Stimulated activated memory B cell treated with anti-CD40 and anti-IgM and Interleukin-4, amounts not matched to agents 10 μg/mL and 1 μg/mL and 100 μg/mL, for 72 hours (primary cell): ENCODE measurements at regions not wholly inside any gene's neighbourhood (a gene's known extent, or its start where the extent isn't known, plus 50 kb on each side); places are given as distances from the start of the nearest gene placed in this dataset.

Experiments used
- ATAC-seq: fragments of 150-1000 bp; cut with Tn5 transposase; 2 replicates; pipeline ENCODE4 v1.10.0; 2021
- H3K27ac Mint-ChIP-seq: one replicate; pipeline ENCODE4 v1.8.0; 2022; ENCODE audit warnings: mild to moderate bottlenecking, mixed read lengths
- H3K27me3 Mint-ChIP-seq: one replicate; pipeline ENCODE4 v1.8.0; 2022; ENCODE audit warnings: mixed read lengths
- H3K36me3 Mint-ChIP-seq: one replicate; pipeline ENCODE4 v1.8.0; 2022; ENCODE audit warnings: mixed read lengths
- H3K4me1 Mint-ChIP-seq: one replicate; pipeline ENCODE4 v1.8.0; 2022; ENCODE audit warnings: mixed read lengths
- H3K4me3 Mint-ChIP-seq: one replicate; pipeline ENCODE4 v1.8.0; 2022; ENCODE audit warnings: mild to moderate bottlenecking, moderate library complexity, mixed read lengths
- H3K9me3 Mint-ChIP-seq: one replicate; pipeline ENCODE4 v1.8.0; 2022; ENCODE audit warnings: mixed read lengths

- Mint-ChIP-seq H3K27me3 (no peaks in the 10 kb centered on the region), H3K9me3 (peaks cover 13% of the 10 kb centered on the region), H3K36me3 (no peaks in the 10 kb centered on the region), H3K27ac (no peak overlapping the region), H3K4me3 (no peak overlapping the region), H3K4me1 (no peaks in the 10 kb centered on the region)
- ATAC-seq, result no peak
Measured at GRCh38 chr6:126614642-126615504, 275.0 kb downstream of the CENPW start.

GRCh38 chr6:126616866-126617265 lies 277.0 kb downstream of the CENPW start:
- Mint-ChIP-seq H3K4me1 (no peaks in the 10 kb centered on the region), H3K9me3 (peaks cover 8% of the 10 kb centered on the region), H3K4me3 (no peak overlapping the region), H3K27ac (no peak overlapping the region), H3K27me3 (no peaks in the 10 kb centered on the region), H3K36me3 (no peaks in the 10 kb centered on the region)
- ATAC-seq, result no peak

- Mint-ChIP-seq H3K4me3 (no peak overlapping the region), H3K27me3 (no peaks in the 10 kb centered on the region), H3K36me3 (no peaks in the 10 kb centered on the region), H3K9me3 (no peaks in the 10 kb centered on the region), H3K27ac (no peak overlapping the region), H3K4me1 (no peaks in the 10 kb centered on the region)
- ATAC-seq, result no peak
Measured at GRCh38 chr6:126618639-126619343, 278.9 kb downstream of the CENPW start.

- Mint-ChIP-seq H3K27ac (no peak overlapping the region), H3K4me3 (no peak overlapping the region), H3K9me3 (no peaks in the 10 kb centered on the region), H3K4me1 (no peaks in the 10 kb centered on the region), H3K36me3 (no peaks in the 10 kb centered on the region), H3K27me3 (no peaks in the 10 kb centered on the region)
- no peak for ATAC-seq
Measured at GRCh38 chr6:126620719-126621118, 280.8 kb downstream of the CENPW start.

GRCh38 chr6:126625019-126625418 lies 285.1 kb downstream of the CENPW start:
- no peak for ATAC-seq
- Mint-ChIP-seq H3K9me3 (no peaks in the 10 kb centered on the region), H3K36me3 (no peaks in the 10 kb centered on the region), H3K27me3 (no peaks in the 10 kb centered on the region), H3K27ac (no peak overlapping the region), H3K4me3 (no peak overlapping the region), H3K4me1 (no peaks in the 10 kb centered on the region)

- H3K4me3 Mint-ChIP-seq, result no peak overlapping the region
- no peak for ATAC-seq
- no peaks in the 10 kb centered on the region for H3K4me1 Mint-ChIP-seq
- no peak overlapping the region for H3K27ac Mint-ChIP-seq
- no peaks in the 10 kb centered on the region for H3K27me3 Mint-ChIP-seq
- no peaks in the 10 kb centered on the region for H3K9me3 Mint-ChIP-seq
- no peaks in the 10 kb centered on the region for H3K36me3 Mint-ChIP-seq
Measured at GRCh38 chr6:126628125-126628524, 288.2 kb downstream of the CENPW start.

- no peaks in the 10 kb centered on the region for H3K9me3 Mint-ChIP-seq
- no peaks in the 10 kb centered on the region for H3K4me1 Mint-ChIP-seq
- H3K36me3 Mint-ChIP-seq, result no peaks in the 10 kb centered on the region
- H3K27me3 Mint-ChIP-seq, result no peaks in the 10 kb centered on the region
- H3K4me3 Mint-ChIP-seq, result no peak overlapping the region
- H3K27ac Mint-ChIP-seq, result no peak overlapping the region
- ATAC-seq, result no peak
Measured at GRCh38 chr6:126631363-126631762, 291.4 kb downstream of the CENPW start.

- Mint-ChIP-seq H3K4me1 (no peaks in the 10 kb centered on the region), H3K4me3 (no peak overlapping the region), H3K27ac (no peak overlapping the region), H3K27me3 (no peaks in the 10 kb centered on the region), H3K36me3 (no peaks in the 10 kb centered on the region), H3K9me3 (no peaks in the 10 kb centered on the region)
- no peak for ATAC-seq
Measured at GRCh38 chr6:126632271-126632670, 292.4 kb downstream of the CENPW start.

GRCh38 chr6:126633373-126633772 lies 293.5 kb downstream of the CENPW start:
- no peak overlapping the region for H3K27ac Mint-ChIP-seq
- H3K27me3 Mint-ChIP-seq, result no peaks in the 10 kb centered on the region
- no peaks in the 10 kb centered on the region for H3K9me3 Mint-ChIP-seq
- no peaks in the 10 kb centered on the region for H3K4me1 Mint-ChIP-seq
- no peaks in the 10 kb centered on the region for H3K36me3 Mint-ChIP-seq
- no peak for ATAC-seq
- no peak overlapping the region for H3K4me3 Mint-ChIP-seq

GRCh38 chr6:126640356-126640755 lies 300.4 kb downstream of the CENPW start:
- no peak for ATAC-seq
- no peaks in the 10 kb centered on the region for H3K9me3 Mint-ChIP-seq
- H3K27ac Mint-ChIP-seq, result no peak overlapping the region
- H3K36me3 Mint-ChIP-seq, result no peaks in the 10 kb centered on the region
- H3K4me1 Mint-ChIP-seq, result no peaks in the 10 kb centered on the region
- no peak overlapping the region for H3K4me3 Mint-ChIP-seq
- no peaks in the 10 kb centered on the region for H3K27me3 Mint-ChIP-seq

- ATAC-seq, result no peak
- H3K36me3 Mint-ChIP-seq, result no peaks in the 10 kb centered on the region
- H3K4me3 Mint-ChIP-seq, result no peak overlapping the region
- no peaks in the 10 kb centered on the region for H3K27me3 Mint-ChIP-seq
- H3K4me1 Mint-ChIP-seq, result no peaks in the 10 kb centered on the region
- H3K27ac Mint-ChIP-seq, result no peak overlapping the region
- H3K9me3 Mint-ChIP-seq, result no peaks in the 10 kb centered on the region
Measured at GRCh38 chr6:126640921-126641320, 301.0 kb downstream of the CENPW start.

GRCh38 chr6:126641641-126642040 lies 301.7 kb downstream of the CENPW start:
- Mint-ChIP-seq H3K4me3 (no peak overlapping the region), H3K36me3 (no peaks in the 10 kb centered on the region), H3K27ac (no peak overlapping the region), H3K4me1 (no peaks in the 10 kb centered on the region), H3K9me3 (no peaks in the 10 kb centered on the region), H3K27me3 (no peaks in the 10 kb centered on the region)
- ATAC-seq, result no peak

GRCh38 chr6:126643352-126643751 lies 303.4 kb downstream of the CENPW start:
- no peaks in the 10 kb centered on the region for H3K36me3 Mint-ChIP-seq
- no peak overlapping the region for H3K27ac Mint-ChIP-seq
- H3K27me3 Mint-ChIP-seq, result no peaks in the 10 kb centered on the region
- no peak for ATAC-seq
- no peak overlapping the region for H3K4me3 Mint-ChIP-seq
- no peaks in the 10 kb centered on the region for H3K9me3 Mint-ChIP-seq
- no peaks in the 10 kb centered on the region for H3K4me1 Mint-ChIP-seq

- H3K27ac Mint-ChIP-seq, result no peak overlapping the region
- H3K27me3 Mint-ChIP-seq, result no peaks in the 10 kb centered on the region
- no peaks in the 10 kb centered on the region for H3K36me3 Mint-ChIP-seq
- H3K4me3 Mint-ChIP-seq, result no peak overlapping the region
- no peak for ATAC-seq
- no peaks in the 10 kb centered on the region for H3K4me1 Mint-ChIP-seq
- peaks cover 15% of the 10 kb centered on the region for H3K9me3 Mint-ChIP-seq
Measured at GRCh38 chr6:126650931-126651330, 311.0 kb downstream of the CENPW start.

- H3K4me1 Mint-ChIP-seq, result no peaks in the 10 kb centered on the region
- no peak for ATAC-seq
- H3K27ac Mint-ChIP-seq, result no peak overlapping the region
- H3K36me3 Mint-ChIP-seq, result no peaks in the 10 kb centered on the region
- H3K27me3 Mint-ChIP-seq, result no peaks in the 10 kb centered on the region
- no peak overlapping the region for H3K4me3 Mint-ChIP-seq
- peaks cover 18% of the 10 kb centered on the region for H3K9me3 Mint-ChIP-seq
Measured at GRCh38 chr6:126657561-126658175, 317.8 kb downstream of the CENPW start.

GRCh38 chr6:126660376-126660775 lies 320.5 kb downstream of the CENPW start:
- H3K9me3 Mint-ChIP-seq, result peaks cover 5% of the 10 kb centered on the region
- H3K4me3 Mint-ChIP-seq, result no peak overlapping the region
- H3K27me3 Mint-ChIP-seq, result no peaks in the 10 kb centered on the region
- H3K4me1 Mint-ChIP-seq, result no peaks in the 10 kb centered on the region
- H3K27ac Mint-ChIP-seq, result no peak overlapping the region
- no peaks in the 10 kb centered on the region for H3K36me3 Mint-ChIP-seq
- ATAC-seq, result no peak
